OCI-LY7 (cell line): ENCODE measurements at regions not wholly inside any gene's neighbourhood (a gene's known extent, or its start where the extent isn't known, plus 50 kb on each side); places are given as distances from the start of the nearest gene placed in this dataset.

Source experiments
- EZH2phosphoT487 ChIP-seq: fragments of 200-600 bp; sonication (generic); IDR thresholded peaks from 2 replicates; pipeline ENCODE4 v1.6.1; 2018; ENCODE audit warnings: low read depth, borderline replicate concordance, mild to moderate bottlenecking, mixed run types, antibody characterized with exemption, low read length, moderate library complexity, mixed read lengths
- TF ChIP-seq, protein P1 (sequence below): fragments of 200-600 bp; sonication (generic); conservative IDR thresholded peaks from 2 replicates; pipeline ENCODE4 v1.5.1; 2014; ENCODE audit warnings: mild to moderate bottlenecking, antibody characterized with exemption, low read length, moderate library complexity, mixed read lengths

DNA sequence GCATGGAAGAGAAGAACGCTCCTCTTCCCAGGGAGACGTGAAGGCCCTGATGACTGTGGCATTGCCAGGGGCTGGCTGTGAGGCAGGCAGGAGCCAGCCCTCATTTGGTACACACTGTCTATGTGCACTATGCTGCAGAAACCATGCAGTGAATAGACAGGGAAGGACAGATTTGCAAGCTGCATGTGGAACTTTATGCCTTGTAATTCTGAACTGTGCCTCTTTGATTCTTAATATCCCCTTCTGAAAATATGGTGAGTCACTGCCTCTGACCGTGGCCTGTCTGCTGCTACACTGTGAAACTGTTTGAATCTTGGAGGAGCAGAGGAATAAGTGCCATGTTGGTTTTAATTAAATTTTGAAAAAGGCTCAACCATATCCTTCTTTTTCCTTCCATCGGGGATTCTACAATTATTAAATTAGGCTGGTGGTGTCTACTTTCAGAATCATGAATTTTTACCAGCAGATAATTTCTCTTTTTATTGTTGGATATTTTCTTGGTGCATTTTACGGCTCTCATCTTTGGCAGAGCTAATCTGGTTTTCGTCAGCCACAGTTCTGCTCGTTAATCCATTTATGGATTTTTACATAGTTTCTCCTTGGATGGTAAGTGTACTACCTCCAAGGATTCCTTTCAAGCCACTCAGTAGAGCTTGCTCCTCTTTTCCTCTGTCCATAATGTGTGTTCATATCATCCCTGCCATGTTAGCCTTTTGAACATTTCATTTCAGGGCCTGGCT is 301.0 kb upstream of the SLC35B3 start:
- TF ChIP-seq, protein P1, sequence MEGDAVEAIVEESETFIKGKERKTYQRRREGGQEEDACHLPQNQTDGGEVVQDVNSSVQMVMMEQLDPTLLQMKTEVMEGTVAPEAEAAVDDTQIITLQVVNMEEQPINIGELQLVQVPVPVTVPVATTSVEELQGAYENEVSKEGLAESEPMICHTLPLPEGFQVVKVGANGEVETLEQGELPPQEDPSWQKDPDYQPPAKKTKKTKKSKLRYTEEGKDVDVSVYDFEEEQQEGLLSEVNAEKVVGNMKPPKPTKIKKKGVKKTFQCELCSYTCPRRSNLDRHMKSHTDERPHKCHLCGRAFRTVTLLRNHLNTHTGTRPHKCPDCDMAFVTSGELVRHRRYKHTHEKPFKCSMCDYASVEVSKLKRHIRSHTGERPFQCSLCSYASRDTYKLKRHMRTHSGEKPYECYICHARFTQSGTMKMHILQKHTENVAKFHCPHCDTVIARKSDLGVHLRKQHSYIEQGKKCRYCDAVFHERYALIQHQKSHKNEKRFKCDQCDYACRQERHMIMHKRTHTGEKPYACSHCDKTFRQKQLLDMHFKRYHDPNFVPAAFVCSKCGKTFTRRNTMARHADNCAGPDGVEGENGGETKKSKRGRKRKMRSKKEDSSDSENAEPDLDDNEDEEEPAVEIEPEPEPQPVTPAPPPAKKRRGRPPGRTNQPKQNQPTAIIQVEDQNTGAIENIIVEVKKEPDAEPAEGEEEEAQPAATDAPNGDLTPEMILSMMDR, result no peak
- no peak for TF ChIP-seq EZH2phosphoT487
